ENCODE measurements at regions not wholly inside any gene's neighbourhood (a gene's known extent, or its start where the extent isn't known, plus 50 kb on each side); places are given as distances from the start of the nearest gene placed in this dataset.

DNA sequence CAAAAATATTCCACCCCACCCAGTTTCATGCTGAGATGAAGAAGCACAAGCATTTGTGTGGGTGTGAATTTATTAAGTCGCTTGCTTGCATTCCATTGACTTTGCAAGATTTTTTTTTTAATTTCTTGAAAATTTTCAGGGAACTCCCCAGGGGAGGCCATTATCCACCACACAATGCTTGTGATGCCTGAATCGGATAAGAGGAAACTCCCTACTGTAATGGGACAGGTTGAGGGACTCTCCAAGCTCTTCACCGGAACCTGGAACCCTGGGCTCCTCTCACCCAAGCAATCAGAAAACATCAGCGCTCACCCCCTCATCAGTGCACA lies 153.6 kb upstream of the ZMIZ1 start:
- DNase-seq, result no peak

DNA sequence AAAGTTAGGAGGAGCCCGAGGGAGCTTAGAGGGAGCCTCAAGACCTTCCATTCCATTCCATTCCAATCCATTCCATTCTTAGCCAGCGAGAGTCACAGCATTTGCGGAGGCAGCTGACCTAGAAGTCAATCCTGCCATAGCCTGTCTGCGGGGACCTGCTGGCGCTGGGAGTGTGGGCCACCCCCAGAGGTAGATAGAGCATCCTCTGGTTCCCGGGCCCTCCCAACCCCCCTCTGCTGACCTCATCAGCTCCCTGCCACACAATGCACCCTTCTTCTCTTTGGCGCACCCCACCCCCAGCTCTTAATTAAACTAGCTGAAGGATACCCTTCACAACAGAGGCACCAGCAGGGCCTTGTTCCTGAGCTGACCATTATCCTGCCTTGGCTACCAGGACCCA lies 152.5 kb upstream of the ZMIZ1 start:
- DNase-seq, result no peak

DNA sequence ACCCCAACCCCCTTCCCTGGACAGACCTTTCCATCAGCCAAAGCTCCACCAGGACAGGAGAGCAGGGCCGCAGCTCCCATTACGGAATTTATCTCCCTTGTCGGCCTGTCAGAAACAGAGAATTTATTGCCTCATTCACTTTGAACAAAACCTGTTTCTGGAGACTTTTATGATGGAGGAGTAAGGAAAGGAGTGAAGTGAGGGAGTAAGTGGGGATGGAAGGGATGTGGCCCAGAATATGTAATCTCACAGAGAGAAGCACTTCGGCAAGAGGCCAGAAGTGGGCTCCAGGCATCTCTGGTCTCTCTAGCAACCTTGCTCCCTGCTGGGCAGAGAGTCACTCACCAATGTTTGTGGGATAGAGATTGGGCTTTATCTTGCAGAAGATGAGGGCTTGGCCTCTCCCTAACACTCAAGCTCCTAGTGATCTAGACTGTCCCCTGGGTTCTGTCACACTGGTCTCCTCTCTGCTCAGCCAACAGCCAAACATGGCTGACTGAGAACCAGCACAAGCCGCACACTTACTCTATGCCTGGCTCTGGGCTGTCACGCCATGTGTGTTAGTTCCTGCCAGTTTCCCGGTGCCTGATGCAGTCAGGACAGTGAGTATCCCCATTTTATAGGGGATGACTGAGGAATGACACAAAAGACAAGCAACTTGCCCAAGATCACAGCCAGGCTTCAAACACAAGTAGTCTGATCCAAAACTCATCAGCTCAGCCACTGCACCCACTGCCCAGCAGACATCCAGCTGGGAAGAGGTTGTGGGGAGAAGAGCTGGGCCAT lies 149.4 kb upstream of the ZMIZ1 start:
- DNase-seq, result no peak

DNA sequence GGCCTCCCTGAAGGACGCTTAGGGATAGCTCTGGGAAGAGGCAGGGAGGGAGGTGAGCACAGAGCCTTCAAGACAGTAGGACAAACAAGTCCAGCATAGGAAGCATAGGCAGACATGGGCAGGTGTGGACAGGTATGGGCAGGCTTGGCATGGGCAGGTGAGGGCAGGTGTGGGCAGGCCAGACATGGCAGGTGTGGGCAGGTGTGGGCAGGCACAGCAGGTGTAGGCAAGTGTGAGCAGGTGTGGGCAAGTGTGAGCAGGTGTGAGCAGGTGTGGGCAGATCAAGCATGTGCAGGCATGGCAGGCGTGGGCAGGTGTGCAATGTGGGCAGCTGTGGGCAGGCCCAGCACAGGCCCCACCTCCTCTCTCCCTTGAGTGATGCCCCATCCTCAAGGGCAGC lies 148.8 kb upstream of the ZMIZ1 start:
- peak; percentile 39 for DNase-seq

DNA sequence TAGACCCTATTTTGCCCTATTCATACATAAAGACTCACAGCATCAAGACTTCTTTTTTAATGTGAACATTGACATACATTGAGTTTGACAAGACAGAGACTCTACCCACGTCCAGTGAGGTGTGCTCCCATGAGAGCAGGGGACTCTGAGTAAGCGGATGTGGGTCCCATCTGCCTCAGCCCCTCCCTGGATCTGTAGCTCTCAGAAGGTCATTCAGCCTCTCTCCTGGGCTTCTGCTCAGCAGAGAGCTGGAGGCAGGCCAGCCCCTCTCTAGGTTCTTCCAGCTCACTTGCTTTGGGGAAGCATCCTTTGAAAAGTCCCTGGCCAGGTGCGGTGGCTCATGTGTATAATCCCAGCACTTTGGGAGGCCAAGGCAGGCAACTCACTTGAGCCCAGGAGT lies 146.9 kb upstream of the ZMIZ1 start:
- no peak for DNase-seq

DNA sequence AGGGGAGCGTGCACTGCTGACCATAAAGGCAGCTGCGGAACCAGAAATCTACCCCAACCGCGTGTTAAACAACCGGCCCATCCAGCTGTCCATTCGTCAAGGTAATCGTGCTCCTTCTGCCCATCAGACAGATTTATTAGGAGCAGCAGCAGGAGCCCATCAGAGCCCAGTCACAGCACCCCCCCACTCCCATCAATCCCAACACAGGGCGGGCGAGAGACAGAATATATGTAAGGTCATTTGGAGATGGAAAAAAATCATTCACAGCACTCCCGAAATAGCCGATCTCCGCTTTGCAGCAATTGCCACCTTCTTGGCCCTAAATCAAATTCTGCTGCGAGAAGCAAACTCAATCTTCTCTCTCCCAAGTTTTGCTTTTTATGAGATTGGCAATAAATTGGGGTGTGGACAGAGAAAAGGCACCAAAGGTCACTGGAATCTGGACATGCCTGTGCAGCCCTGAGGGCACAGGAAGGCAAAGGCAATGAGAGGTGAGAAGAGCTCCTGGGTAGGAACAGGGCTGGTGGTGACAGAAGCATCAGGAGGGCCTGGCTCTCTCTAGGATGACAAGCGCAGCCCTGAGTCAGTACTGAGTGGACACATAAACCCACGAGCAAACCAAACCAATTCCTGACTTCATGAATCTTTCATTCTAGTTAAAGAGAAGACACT lies 145.0 kb upstream of the ZMIZ1 start:
- no peak for DNase-seq

DNA sequence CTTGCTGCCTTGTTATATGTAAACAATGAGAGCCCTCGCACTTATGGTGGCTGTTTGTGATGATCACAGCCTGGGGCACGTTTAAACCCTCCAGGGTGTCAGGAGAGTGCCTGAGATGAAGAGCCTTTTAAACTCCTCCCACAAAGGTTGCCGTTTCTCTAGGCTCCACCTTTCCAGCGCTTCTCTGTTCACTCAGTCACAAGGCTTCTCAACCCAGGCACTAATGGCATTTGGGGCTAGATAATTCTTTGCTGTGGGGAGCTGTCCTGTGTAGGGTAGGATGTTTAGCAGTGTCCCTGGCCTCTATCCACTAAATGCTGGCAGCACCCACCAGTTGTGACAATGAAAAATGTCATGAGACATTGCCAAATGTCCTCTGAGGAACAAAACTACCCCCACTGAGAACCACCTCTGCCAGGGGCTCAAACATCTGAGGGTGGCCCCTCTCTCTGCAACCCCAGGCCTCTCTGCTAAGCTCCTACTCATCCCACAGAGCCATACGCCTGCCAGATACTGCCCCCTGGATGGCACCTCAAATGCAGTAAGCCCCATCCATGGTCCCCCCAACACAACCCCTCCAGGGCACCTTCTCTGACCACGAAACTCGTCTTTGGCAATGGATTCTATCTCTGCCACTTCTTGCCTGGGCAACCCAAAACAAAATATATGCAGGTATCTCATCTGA lies 144.3 kb upstream of the ZMIZ1 start:
- no peak for DNase-seq

DNA sequence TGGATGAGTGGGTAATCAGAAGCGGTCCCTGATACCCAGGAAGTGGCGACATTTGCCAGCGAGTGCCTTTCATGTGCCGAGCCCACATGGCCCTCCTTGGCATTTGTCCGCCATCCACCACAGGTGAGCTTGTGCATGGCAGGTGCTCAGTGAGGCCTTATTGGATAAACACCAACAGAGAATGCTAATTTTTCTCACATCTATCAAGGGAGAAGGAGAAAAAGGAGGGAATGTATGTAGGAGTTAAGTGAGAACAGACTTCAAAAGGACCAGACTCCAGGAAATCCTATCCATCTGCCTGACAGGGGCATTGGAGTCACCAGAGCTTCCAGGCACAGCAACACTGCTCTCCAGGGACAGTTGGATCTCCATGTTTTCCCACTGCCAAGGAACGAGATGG lies 143.5 kb upstream of the ZMIZ1 start:
- no peak for DNase-seq

DNA sequence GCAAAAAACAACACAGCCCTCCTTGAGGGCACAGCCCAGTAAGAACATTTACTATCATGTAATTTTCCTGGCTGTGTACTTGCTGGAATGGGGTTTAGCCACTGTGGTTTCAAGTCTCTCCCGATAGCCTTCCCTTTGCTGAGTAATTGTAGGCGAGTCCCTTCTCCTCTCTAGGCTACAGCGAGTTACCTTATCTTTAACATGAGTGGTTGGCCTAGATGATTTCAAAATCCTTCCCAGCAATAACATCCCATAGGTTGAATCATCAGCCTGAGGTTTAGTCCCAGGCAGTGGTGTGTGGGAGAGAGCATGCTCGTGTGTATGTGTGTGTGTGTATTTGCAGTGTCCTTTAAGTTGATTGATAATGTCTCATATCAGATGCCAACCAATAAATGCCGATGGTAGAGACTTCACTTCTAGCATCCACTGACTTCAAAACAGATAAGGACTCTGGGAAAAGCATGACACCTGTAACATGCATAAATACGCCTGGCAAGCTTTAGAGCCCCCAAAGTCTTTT lies 142.9 kb upstream of the ZMIZ1 start:
- DNase-seq, result no peak

DNA sequence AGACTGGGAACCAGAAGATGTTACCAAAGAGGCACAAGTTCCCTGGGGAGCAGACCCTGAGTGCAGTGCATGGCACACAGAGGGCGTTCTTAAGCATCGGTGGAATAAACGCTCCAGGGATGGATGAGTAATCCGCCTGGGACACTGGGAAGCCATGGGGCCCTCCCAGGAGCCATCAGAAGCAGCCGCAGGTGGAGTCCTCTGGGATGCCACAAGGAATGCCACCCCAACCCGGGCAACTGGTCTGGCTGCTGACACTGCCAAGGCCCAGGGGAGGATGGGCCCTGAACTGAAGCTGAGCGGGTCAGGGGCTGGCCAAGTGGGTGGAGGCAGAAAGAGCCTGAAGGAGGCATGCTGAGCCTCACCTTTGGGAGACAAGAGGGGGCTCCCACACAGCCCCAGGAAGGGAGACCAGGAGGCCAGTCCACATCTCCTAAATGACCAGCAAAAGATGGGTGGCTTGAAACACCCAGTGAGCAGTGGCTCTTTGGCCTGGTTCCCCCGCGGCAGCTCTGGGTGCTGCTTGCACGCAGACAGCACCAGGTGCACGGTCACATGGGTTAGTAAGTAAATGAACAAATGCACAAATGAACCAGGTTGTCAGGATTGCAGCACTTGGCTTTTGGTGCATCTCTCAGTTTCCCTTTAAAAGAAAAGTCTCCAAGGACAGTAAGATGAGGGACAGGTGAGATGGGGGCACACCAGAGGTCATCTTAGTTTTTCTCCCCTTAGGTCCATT lies 141.3 kb upstream of the ZMIZ1 start:
- DNase-seq, result no peak

DNA sequence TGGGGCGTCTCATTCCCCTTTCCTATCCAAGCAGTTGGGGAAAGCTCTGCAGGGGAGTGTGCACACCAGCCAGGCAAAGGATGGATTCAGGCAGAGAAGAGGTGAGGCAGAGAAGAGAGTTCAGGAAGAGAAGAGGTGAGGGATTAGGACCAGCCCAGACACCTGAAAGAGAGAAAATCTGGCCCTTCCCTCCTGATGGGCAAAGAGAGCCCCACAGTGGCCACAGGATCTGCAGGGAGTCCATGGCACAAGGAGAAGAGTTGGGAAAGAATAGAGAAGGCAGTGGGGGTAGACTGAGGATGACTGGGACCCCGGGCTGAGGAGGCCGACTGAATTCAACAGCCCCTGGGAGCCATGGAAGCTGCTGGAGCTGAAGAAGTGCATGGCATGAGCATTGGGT lies 140.4 kb upstream of the ZMIZ1 start:
- no peak for DNase-seq

DNA sequence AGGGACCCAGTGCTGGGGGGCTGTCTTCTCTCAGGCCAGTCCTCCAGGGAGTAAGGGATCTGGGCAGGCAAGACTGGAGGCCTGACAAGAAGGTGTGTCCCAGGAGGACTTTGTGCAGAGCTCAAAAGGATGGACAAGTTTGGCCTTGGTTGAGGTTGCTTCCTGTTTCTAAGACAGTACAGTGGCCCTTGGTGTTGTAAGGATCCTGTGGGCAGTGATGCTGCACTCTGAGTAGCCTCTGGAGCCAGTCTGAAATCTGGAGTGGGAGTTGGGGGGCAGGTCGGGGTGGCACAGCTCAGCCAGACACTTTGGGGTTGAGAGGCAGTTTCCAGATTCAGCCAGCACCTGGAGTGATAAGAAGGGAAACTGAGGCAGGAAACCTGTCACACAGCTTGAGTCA lies 139.2 kb upstream of the ZMIZ1 start:
- no peak for DNase-seq

DNA sequence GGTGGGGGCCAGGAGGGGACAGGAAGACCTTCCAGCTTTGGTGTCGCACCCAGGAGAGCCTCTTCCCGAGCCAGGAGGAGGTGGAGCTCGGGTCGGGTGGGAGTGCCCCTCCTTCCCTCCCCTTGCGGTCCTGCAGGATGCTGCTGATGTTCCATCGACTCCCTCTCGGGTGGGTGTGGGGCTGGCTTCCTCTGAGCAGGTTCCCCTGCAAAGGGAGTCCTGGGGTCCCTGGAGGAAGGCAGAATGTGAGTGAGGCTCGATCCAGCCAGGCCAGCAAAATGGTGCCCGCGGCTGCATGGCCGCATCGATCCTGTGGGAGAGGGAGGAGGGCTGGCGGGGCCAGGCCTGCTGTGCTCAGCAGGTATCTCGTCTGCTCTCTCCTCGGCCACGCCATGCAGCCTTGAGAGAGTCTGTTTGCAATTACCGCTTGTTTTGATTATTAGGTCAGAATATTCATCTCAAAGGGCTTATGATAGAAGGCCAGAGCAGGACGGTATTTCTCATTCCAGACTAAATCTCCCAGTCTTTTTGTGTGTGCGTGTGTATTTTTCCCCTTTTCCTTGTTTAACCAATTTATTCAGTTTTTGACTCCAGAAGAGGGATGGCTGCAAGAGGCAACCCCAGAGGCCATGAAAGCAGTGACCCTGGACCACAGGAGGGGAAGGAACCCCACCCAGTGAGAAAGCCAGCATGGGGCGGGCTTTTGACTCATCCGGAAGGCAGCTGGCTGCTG lies 137.3 kb upstream of the ZMIZ1 start:
- no peak for DNase-seq

DNA sequence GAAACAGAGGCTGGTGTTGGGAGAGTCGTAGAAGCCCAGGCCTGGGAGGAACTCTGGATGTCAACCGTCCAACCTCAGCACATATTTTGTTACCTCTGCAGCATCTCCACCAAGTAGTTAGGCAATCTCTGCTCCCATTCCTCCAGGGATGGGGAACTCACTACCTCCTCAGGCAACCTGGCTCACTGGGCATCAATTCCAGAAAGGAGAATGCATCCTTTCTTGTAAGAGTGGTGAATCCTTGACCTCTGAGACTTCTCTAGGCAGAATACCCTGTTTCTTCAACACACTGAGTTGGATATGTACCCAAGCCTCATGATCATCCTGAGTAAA lies 136.7 kb upstream of the ZMIZ1 start:
- no peak for DNase-seq

DNA sequence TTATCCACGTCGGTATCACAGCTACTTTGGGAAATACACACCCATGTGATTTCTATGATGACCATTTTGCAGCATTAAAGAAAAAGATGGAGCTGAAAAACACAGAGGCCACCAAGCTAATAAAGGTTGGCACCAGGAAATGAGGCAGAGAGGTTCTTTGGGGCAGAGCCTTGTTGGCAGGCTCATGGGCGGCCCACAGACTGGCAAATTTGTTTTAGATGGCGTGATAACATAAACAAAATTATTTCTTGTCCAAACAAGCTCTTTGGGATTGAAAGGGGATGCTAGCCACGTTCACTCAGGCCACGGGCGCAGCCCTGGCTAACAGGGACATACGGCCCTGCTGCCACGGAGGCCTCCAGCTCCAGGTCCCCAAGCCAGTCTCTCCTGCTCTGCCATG lies 135.9 kb upstream of the ZMIZ1 start:
- DNase-seq, result no peak

DNA sequence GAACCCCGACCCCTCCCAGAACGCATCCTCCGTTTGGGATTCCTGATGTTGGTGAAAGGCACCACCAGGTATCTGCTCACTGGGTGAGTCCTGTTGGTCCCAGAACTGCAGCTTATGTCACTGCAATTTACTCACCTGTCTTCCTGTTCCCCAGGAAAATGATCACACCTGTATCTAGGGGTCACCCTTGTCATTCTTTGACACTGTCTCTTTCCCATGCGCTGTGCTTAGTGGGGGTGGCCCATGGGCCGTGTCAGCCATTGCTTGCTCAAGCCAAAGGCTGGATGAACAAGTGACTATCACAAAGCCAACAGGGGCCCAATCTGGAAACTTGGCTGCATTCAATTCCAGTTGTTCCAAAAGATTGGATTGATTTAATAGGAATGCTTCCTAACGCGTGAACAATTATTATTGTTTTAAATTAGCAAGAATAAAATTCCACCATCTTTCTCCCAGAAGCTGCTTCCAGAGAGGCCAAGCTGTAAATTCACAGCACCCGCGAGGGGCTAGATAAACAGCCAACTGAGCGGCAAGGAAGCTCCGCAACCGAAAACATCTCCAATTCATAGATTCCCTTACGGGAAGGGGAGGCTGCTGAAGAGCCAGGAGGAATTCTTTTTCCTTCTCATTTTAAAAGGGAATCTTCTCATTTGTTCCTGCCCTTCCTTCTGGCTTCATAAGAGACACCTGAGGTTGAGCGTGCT lies 134.8 kb upstream of the ZMIZ1 start:
- DNase-seq, result no peak

DNA sequence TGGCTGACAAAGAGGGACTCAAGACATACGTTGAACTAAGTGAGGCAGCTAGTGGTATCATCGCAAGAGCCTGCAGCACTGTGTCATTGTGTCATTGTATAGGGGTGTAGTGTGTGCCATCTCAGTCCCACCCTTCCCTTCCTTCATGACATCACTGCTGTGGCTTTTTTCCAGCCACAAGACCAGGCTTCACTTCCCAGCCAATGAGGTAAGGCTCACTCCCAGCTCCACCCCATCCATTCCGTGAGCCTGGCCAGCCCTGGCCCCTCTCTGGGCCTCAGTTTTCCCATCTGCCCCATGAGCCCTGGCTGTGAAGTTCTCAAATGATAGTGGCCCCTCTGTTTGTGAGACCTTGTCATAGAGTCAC lies 134.3 kb upstream of the ZMIZ1 start:
- no peak for DNase-seq

DNA sequence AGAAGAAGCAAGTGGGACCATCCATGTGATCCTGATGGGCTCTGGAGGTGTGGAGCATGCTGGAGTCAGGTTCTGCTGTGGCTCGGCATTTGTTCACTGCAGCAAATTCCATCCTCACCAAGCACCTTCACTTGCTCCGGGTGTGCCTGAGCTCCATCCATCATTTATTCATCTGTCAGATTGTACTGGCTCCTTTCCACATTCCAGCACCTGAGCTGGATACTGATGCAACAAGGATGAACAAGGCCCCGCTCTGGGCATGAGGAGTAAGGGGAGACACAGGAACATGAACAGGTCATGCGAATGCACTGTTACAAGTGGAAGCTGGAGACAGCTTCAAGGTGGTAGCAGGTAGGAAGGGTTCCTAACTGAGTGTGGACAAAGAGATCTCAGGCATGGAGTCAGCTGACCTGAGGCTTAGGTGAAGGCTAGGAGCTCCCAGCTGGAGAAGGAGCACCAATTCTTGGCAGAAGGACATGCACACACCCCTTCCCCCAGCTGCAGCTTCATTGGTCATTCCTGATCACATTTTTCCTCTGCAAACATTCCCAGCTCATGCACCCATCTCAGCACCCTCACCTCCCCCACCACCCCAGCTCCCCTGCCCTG lies 133.7 kb upstream of the ZMIZ1 start:
- no peak for DNase-seq

DNA sequence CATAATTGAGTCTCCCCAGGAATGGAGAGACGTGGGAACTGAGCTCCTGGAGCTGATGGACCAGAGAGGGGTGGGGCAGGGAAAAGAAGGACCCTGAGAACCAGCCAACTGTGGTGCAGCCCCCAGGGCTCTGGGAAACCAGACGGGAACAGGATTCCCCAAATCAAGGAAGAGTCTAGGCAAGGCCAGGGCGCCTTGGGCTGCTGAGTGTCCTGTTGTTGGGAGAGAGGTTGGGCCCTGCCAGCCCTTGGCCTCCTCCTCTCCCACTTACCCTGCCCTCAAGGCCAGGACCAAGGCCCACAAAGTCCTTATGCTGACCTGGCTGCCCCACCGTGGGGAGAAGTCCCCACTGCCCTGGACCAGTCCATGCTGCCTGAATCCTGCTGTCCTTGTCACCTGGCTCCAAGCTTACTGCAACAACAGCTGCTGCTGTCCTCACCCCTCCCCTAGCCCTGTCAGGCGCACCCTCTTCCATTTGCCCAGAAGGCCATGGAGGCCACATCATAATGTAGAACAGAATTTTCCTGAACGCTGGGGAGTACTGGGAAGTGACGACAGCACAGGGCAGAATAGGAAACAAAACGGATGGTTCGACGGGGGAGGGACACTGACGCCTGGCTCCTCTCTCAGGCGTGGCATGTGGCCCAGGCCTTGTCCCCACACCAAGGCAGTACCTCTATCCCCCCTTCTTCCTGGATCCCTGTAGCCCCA lies 132.9 kb upstream of the ZMIZ1 start:
- no peak for DNase-seq

DNA sequence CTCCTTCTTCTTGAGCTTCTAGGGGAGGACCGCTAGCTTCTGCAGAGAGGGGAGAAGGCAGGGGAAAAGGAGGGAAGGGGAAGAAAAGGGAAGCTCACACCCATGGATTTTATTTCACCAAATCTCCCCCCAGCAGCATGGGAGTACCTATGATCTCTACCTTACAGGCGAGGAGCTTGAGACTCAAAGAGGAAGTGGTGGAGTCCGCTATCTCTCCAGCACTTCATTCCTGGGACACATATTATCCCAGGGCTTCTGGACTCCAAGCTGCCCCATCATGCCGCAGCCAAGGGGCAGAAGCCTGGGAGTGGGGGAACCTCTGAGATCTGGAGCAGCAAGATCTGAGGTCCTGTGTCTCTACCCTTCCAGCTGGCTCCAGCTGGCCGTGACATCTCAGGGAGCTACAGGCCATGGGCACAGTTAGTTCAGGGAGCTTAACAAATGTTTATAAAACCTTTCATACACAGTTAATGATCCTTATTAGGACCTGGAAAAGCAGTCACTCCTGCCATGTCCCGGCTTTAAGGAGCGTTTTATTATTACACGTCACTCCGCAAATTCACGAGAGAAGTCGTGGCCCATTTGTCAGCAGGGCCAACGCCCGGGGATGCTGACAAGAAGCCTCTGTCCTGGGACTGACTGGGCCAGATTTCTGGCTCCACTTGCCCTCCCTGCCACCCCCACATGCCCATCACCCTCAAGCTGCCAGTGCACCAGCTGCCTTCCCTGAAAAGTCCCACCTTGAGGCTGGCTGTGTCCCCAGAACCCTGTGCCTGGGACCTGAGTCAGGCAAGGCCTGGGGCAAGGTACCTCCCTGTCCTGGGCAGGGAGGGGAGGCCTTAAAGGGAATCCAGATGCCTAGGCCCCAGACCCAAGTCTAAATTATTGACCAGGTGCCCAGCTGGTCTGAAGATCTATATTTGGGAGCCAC lies 132.1 kb upstream of the ZMIZ1 start:
- no peak for DNase-seq
